ENCODE measurements at regions not wholly inside any gene's neighbourhood (a gene's known extent, or its start where the extent isn't known, plus 50 kb on each side); places are given as distances from the start of the nearest gene placed in this dataset.

DNA sequence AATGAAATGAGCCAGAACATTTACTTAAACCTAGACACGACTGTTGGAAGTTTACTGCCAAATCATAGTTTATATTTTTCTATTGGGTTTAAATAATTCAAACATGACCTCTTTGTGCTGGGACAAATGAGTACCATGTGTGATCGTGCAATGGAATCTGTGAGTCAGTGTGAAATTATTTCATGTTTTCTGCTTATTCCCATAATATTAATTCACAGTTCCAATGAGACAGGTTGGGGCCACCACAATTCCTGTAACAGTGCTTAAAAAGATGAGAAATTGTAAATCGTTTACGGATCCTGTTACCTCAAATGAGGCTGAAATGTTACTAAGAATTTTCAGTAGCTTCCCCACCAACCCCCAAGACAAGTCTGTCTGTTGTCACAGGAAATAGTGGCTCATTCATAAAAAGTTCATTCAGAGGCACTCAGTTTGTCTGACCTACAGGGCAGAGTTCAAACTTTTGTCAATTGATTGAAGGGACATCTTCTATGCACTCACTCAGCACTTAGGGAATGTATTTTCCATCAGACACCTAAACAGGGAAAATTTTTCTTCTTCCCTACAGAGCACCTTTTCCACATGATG, 563.9 kb upstream of the ADAMTS16 start:
- peak in 1 of 2 donors; percentile 36 for DNase-seq
- peaks cover 0 to 28% (median 12%) of the 10 kb centered on the region in 4 donors for H3K9me3 ChIP-seq
- TF ChIP-seq EP300 (IDR thresholded peaks at IDR 0.05) (no peak), POLR2A (IDR thresholded peaks at IDR 0.05) (no peak), POLR2AphosphoS5 (IDR thresholded peaks at IDR 0.05) (no peak)
- TF ChIP-seq, protein P1, sequence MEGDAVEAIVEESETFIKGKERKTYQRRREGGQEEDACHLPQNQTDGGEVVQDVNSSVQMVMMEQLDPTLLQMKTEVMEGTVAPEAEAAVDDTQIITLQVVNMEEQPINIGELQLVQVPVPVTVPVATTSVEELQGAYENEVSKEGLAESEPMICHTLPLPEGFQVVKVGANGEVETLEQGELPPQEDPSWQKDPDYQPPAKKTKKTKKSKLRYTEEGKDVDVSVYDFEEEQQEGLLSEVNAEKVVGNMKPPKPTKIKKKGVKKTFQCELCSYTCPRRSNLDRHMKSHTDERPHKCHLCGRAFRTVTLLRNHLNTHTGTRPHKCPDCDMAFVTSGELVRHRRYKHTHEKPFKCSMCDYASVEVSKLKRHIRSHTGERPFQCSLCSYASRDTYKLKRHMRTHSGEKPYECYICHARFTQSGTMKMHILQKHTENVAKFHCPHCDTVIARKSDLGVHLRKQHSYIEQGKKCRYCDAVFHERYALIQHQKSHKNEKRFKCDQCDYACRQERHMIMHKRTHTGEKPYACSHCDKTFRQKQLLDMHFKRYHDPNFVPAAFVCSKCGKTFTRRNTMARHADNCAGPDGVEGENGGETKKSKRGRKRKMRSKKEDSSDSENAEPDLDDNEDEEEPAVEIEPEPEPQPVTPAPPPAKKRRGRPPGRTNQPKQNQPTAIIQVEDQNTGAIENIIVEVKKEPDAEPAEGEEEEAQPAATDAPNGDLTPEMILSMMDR (IDR thresholded peaks at IDR 0.05) = no peak
- H3K27ac ChIP-seq = no peak overlapping the region
- 50 to 62% (median 55%) methylated on average over 4 of the region's 4 CpGs for WGBS, 5 donors
- no peaks in the 10 kb centered on the region for H3K36me3 ChIP-seq
- intact Hi-C loops (cut with DNase I; ENCODE audit: low total_unique reads) = no loop called here
- H3K4me3 ChIP-seq = no peak overlapping the region
- H3K4me1 ChIP-seq = no peaks in the 10 kb centered on the region
- no peaks in the 10 kb centered on the region for H3K27me3 ChIP-seq

DNA sequence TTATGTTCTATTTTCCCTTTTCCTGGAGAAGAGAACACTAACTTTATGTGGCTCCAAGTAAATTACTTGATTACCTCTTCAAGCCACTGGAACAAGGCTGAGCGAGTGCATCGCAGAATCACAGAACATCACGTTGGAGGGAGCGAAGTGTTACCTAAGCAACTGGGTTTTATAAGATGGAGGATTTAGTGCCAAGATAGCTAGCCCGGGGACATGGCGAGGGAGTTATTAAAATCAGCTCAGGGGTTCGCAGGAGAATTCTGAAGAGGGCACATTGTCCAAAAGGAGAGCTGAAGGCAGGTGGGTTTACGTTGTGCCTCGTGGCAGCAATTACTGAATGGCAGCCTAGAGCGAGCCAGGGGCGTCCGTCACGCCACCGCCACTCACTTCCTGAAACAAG, 563.2 kb upstream of the ADAMTS16 start:
- H3K4me3 ChIP-seq = no peak overlapping the region
- H3K4me1 ChIP-seq = no peaks in the 10 kb centered on the region
- WGBS, 5 donors = 73 to 82% (median 79%) methylated on average over 14 of the region's 14 CpGs
- DNase-seq = no peak
- H3K27ac ChIP-seq = no peak overlapping the region
- peaks cover 0 to 32% (median 12%) of the 10 kb centered on the region in 4 donors for H3K9me3 ChIP-seq
- intact Hi-C loops (cut with DNase I; ENCODE audit: low total_unique reads) = no loop called here
- no peaks in the 10 kb centered on the region for H3K36me3 ChIP-seq
- no peaks in the 10 kb centered on the region for H3K27me3 ChIP-seq
- TF ChIP-seq POLR2A (IDR thresholded peaks at IDR 0.05) (no peak), EP300 (IDR thresholded peaks at IDR 0.05) (no peak), POLR2AphosphoS5 (IDR thresholded peaks at IDR 0.05) (no peak)
- TF ChIP-seq, protein P1 (IDR thresholded peaks at IDR 0.05) = no peak

DNA sequence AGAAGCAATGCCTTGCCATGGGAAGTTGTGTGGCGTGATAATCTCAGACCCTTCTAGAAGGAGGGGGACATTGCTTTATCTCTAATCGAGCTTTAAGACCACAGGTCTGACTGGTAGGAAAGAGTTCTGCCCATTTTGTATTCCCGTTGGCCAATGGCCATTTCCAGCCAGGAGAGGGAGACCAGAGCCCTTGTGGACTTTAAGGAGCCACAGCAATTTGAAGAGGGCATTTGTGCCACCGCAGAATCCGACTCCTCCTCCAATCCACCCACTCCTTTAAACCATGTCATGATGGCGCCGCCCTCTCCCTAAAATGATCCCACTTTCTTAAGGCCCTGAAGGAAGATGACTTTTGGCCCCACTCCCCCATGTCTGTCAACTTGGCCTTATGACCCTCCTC, 560.5 kb upstream of the ADAMTS16 start:
- 80 to 85% (median 84%) methylated on average over 7 of the region's 7 CpGs for WGBS, 5 donors

DNA sequence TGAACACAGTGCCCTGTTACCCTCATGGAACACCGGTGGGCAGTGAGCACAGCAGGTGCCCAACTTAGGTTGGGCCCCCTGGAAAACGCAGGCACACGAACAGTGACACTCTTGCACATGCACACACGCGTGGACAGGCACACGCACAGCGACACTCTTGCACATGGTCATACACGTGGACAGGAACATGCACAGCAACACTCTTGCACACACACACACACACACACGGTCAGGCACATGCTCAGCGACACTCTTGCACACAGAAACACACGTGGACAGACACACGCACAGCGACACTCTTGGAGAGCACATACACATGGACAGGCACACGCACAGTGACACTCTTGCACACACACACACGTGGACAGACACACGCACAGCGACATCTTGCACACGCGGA, 559.4 kb upstream of the ADAMTS16 start:
- WGBS, 5 donors = 90 to 95% (median 95%) methylated on average over 17 to 19 of the region's 19 CpGs
- H3K27me3 ChIP-seq = no peaks in the 10 kb centered on the region
- intact Hi-C loops (cut with DNase I; ENCODE audit: low total_unique reads) = no loop called here
- H3K9me3 ChIP-seq = peaks cover 0 to 32% (median 17%) of the 10 kb centered on the region in 4 donors
- TF ChIP-seq EP300 (IDR thresholded peaks at IDR 0.05) = no peak
- no peak for TF ChIP-seq POLR2A (IDR thresholded peaks at IDR 0.05)
- H3K4me1 ChIP-seq = no peaks in the 10 kb centered on the region
- DNase-seq = no peak
- H3K27ac ChIP-seq = no peak overlapping the region
- no peak overlapping the region for H3K4me3 ChIP-seq
- no peaks in the 10 kb centered on the region for H3K36me3 ChIP-seq

More for the DNA sequence above, 560.5 kb upstream of the ADAMTS16 start:
- Histone ChIP-seq H3K9me3 (peaks cover 0 to 32% (median 14%) of the 10 kb centered on the region in 4 donors), H3K27me3 (no peaks in the 10 kb centered on the region), H3K27ac (no peak overlapping the region), H3K4me1 (no peaks in the 10 kb centered on the region), H3K36me3 (no peaks in the 10 kb centered on the region), H3K4me3 (no peak overlapping the region)
- DNase-seq = no peak
- TF ChIP-seq POLR2A (IDR thresholded peaks at IDR 0.05) = no peak
- no peak for TF ChIP-seq POLR2AphosphoS5 (IDR thresholded peaks at IDR 0.05)
- TF ChIP-seq, protein P1 (IDR thresholded peaks at IDR 0.05) = no peak
- TF ChIP-seq EP300 (IDR thresholded peaks at IDR 0.05) = no peak
- intact Hi-C loops (cut with DNase I; ENCODE audit: low total_unique reads) = no loop called here

DNA sequence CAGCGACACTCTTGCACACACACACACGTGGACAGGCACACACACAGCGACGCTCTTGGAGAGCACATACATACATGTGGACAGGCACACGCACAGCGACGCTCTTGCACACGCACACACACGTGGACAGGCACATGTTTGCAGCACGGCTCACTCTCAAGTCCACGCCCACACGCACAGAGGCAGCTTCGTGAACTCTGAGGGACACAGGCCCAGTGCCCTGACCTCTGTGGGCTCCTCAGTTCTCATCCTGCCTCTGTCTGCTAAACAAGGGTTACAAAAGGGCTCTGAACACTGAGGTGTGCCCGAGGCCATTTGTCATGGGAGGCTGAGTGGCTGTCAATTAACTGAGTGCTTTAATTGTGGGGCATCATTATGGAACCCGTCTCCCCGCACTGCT, 558.8 kb upstream of the ADAMTS16 start:
- intact Hi-C loops (cut with DNase I; ENCODE audit: low total_unique reads) = no loop called here
- H3K4me1 ChIP-seq = no peaks in the 10 kb centered on the region
- 85 to 92% (median 89%) methylated on average over 12 to 16 of the region's 16 CpGs for WGBS, 5 donors
- H3K4me3 ChIP-seq = no peak overlapping the region
- H3K9me3 ChIP-seq = peaks cover 0 to 35% (median 17%) of the 10 kb centered on the region in 4 donors
- TF ChIP-seq, protein P1 (IDR thresholded peaks at IDR 0.05) = no peak
- TF ChIP-seq POLR2AphosphoS5 (IDR thresholded peaks at IDR 0.05) = no peak
- TF ChIP-seq EP300 (IDR thresholded peaks at IDR 0.05) = no peak
- no peak for TF ChIP-seq POLR2A (IDR thresholded peaks at IDR 0.05)
- no peaks in the 10 kb centered on the region for H3K36me3 ChIP-seq
- no peak for DNase-seq
- H3K27me3 ChIP-seq = no peaks in the 10 kb centered on the region
- no peak overlapping the region for H3K27ac ChIP-seq
